HUES64 (cell line): ENCODE measurements at regions not wholly inside any gene's neighbourhood (a gene's known extent, or its start where the extent isn't known, plus 50 kb on each side); places are given as distances from the start of the nearest gene placed in this dataset.
"Not testable (repeated sequence)": the region's sequence is repeated elsewhere in the genome, so short reads cannot be mapped to it uniquely, and the experiment has no call there.

Experiments used
- H3K27ac ChIP-seq: 2 replicates; pipeline ENCODE4 v1.7.0; 2013; ENCODE audit warnings: low read depth, low read length, inconsistent platforms
- H3K27me3 ChIP-seq: 2 replicates; pipeline ENCODE4 v1.6.1; 2013; ENCODE audit warnings: mild to moderate bottlenecking, low read length; ENCODE audit not compliant: insufficient read depth
- H3K36me3 ChIP-seq: 2 replicates; pipeline ENCODE4 v1.6.1; 2013; ENCODE audit warnings: mild to moderate bottlenecking, low read length; ENCODE audit not compliant: insufficient read depth
- H3K4me1 ChIP-seq: 2 replicates; pipeline ENCODE4 v1.6.1; 2013; ENCODE audit warnings: mild to moderate bottlenecking, low read length, moderate library complexity; ENCODE audit not compliant: insufficient read depth
- H3K4me3 ChIP-seq: 2 replicates; pipeline ENCODE4 v1.5.1; 2013; ENCODE audit warnings: mild to moderate bottlenecking, low read length, moderate library complexity
- H3K9ac ChIP-seq: 2 replicates; pipeline ENCODE4 v1.6.1; 2013; ENCODE audit warnings: mild to moderate bottlenecking, low read depth, low read length
- H3K9me3 ChIP-seq: 2 replicates; pipeline ENCODE4 v1.6.1; 2013; ENCODE audit warnings: low read depth, low read length; ENCODE audit not compliant: insufficient read depth
- WGBS: fragments of 150-250, 120-280 bp; methylation state at CpG from one replicate; pipeline ENCODE4 v1.1.7; 2013; ENCODE audit warnings: missing lambda C conversion rate; 5-methylcytosine and 5-hydroxymethylcytosine counted together

DNA sequence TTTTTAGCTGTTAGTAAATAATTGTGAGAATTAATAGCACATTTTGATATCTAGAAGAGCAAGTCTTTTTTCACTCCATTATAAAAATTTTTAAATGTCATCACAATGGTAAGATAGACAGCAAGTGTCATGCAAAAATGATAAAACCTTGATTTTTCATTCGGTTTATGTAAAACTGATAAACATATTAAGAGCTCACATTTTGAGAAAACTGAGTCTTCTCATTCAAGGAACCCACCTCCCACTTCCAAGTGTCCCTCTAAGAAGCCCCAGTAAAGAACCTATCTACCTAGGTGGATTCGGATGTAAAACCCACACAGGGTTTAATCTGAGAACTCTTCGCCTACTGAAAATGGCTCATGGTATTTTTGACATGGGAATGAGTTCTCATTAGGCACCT lies 87.1 kb upstream of the CCDC180 start:
- H3K9ac ChIP-seq: peak overlapping the region; percentile 99
- WGBS: 20% methylated on average over 1 of the region's 3 CpGs
- H3K36me3 ChIP-seq, H3K9me3 ChIP-seq: not testable (repeated sequence)
- peak overlapping the region; percentile 98 for H3K27ac ChIP-seq
- peaks cover 13% of the 10 kb centered on the region for H3K4me1 ChIP-seq
- H3K27me3 ChIP-seq: peaks cover 29% of the 10 kb centered on the region
- peak overlapping the region; percentile 88 for H3K4me3 ChIP-seq

DNA sequence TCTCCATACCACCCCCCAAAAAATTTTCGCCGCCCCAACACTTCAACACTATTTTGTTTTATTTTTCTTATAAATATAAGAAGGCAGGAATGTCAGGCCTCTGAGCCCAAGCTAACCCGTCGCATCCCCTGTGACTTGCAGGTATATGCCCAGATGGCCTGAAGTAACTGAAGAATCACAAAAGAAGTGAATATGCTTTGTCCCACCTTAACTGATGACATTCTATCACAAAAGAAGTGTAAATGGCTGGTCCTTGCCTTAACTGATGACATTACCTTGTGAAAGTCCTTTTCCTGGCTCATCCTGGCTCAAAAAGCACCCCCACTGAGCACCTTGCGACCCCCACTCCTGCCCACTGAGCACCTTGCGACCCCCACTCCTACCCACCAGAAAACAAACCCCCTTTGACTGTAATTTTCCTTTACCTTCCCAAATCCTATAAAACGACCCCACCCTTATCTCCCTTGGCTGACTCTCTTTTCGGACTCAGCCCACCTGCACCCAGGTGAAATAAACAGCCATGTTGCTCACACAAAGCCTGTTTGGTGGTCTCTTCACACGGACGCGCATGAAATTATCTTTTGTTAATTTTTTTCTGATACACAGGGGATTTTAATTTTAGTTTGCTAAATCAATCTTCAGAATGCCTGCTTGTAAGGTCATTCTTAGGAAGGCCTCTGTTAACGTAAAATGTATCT lies 87.9 kb upstream of the CCDC180 start:
- Histone ChIP-seq H3K9ac (peak overlapping the region; percentile 99), H3K4me3 (peak overlapping the region; percentile 88), H3K27me3 (peaks cover 29% of the 10 kb centered on the region), H3K27ac (peak overlapping the region; percentile 98), H3K4me1 (peaks cover 13% of the 10 kb centered on the region)
- WGBS: 7% methylated on average over 10 of the region's 12 CpGs
- not testable (repeated sequence) for H3K36me3 ChIP-seq, H3K9me3 ChIP-seq

DNA sequence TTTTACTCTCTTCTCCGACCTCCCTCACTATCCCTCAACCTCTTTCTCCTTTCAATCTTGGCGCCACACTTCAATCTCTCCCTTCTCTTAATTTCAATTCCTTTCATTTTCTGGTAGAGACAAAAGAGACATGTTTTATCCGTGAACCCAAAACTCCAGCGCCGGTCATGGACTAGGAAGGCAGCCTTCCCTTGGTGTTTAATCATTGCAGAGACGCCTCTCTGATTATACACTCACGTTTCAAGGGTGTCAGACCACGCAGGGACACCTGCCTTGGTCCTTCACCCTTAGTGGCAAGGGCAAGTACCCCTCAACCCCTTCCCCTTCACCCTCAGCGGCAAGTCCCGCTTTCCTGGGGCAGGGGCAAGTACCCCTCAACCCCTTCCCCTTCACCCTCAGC lies 92.3 kb upstream of the CCDC180 start:
- H3K36me3 ChIP-seq: peaks cover 12% of the 10 kb centered on the region
- H3K27ac ChIP-seq: peak overlapping the region; percentile 24; the same call in 1 of the 2 replicates
- peak overlapping the region; percentile 56 for H3K4me3 ChIP-seq
- H3K9ac ChIP-seq: peak overlapping the region; percentile 80
- H3K4me1 ChIP-seq: peaks cover 16% of the 10 kb centered on the region
- H3K9me3 ChIP-seq, H3K27me3 ChIP-seq: not testable (repeated sequence)
- WGBS: 65% methylated on average over 8 of the region's 10 CpGs

DNA sequence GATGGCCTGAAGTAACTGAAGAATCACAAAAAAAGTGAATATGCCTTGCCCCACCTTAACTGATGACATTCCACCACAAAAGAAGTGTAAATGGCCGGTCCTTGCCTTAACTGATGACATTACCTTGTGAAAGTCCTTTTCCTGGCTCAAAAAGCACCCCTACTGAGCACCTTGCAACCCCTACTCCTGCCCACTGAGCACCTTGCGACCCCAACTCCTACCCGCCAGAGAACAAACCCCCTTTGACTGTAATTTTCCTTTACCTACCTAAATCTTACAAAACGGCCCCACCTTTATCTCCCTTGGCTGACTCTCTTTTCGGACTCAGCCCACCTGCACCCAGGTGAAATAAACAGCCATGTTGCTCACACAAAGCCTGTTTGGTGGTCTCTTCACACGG lies 92.9 kb upstream of the CCDC180 start:
- H3K4me1 ChIP-seq: peaks cover 12% of the 10 kb centered on the region
- not testable (repeated sequence) for H3K27me3 ChIP-seq, H3K9me3 ChIP-seq, H3K27ac ChIP-seq
- WGBS: 34% methylated on average over 6 of the region's 6 CpGs
- peaks cover 12% of the 10 kb centered on the region for H3K36me3 ChIP-seq
- H3K4me3 ChIP-seq: peak overlapping the region; percentile 56
- H3K9ac ChIP-seq: peak overlapping the region; percentile 80

DNA sequence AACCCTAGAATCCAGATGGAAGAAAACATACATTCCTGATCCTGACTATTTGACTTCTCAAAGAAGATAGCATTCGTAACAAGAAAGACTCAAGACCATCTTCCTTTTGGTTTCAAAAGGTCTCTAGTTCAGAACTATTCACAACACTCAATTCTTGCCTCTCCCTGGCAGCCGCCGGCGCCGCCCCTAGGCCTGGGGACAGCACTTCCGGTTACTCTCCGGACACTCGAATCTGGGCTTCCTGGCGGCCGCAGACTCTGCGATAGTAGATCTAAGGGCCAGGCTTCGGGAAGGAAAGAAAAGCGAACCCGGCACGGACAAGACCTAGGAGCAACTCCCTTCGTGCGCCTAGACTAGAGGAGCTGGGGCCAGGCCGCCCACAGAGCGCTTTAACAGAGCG lies 107.8 kb upstream of the CCDC180 start:
- Histone ChIP-seq H3K36me3 (peaks cover 55% of the 10 kb centered on the region), H3K9me3 (peaks cover 51% of the 10 kb centered on the region)
- H3K4me3 ChIP-seq, H3K9ac ChIP-seq, H3K27me3 ChIP-seq, H3K4me1 ChIP-seq, H3K27ac ChIP-seq: not testable (repeated sequence)
- 98% methylated on average over 13 of the region's 20 CpGs for WGBS

DNA sequence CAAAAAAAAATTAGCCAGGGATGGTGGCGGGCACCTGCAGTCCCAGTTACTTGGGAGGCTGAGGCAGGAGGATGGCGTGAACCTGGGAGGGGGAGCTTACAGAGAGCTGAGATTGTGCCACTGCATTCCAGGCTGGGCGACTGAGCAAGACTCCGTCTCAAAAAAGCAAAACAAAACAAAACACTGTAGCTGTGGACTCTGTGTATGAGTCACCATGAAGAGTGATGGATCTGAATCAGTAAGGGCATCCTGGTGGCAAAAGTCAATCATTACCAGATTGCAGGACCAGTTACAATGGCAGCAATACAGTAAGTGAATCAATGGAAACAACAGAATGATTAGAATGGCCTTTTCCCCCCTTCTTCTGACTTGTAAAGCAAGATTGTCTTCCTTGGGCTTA lies 113.7 kb upstream of the CCDC180 start:
- H3K9me3 ChIP-seq, H3K9ac ChIP-seq, H3K4me3 ChIP-seq, H3K27me3 ChIP-seq, H3K4me1 ChIP-seq, H3K27ac ChIP-seq: not testable (repeated sequence)
- H3K36me3 ChIP-seq: peaks cover 47% of the 10 kb centered on the region
- 89% methylated on average over 4 of the region's 4 CpGs for WGBS

DNA sequence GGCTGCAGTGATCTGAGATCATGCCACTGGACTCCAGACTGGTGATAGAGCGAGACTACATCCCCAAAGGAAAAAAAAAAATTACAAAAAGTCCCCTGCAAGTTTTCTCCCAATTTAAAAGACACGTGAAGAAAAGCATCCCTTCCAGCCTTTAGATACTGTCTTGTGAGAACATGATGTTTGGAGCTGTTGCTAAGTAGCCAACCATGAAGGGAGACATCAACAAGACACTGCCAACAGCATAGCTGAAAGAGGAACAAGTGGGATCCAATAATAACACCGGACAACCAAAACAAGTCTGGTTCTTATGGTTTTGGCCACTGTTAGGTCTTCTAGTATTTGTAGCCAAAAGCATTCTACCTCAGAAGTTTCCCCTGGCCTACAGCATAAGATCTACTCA lies 118.9 kb upstream of the CCDC180 start:
- Histone ChIP-seq H3K36me3 (peaks cover 85% of the 10 kb centered on the region), H3K9me3 (no peaks in the 10 kb centered on the region), H3K27ac (no peak overlapping the region), H3K9ac (no peak overlapping the region), H3K4me1 (0 out of 2 replicates have a peak, but pooled peaks cover 4% of the 10 kb centered on the region), H3K4me3 (no peak overlapping the region), H3K27me3 (no peaks in the 10 kb centered on the region)
- WGBS: 96% methylated on average over 3 of the region's 3 CpGs

DNA sequence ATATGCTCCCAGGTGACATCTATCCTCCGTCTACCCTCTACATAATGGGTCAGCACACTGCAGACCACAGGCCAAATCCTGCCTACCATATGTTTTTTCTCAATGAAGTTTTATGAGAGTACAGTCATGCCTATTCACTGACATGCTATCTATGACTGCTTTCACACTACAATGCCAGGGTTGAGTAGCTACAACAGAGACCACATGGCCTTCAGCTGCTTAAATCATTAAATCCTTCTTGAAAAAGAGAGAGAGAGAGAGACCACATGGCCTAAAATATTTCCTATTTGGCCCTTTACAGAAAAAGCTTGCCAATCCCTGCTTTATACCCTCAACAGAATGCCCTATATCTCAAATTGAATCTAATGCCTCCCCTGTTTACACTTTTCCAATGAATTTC lies 119.8 kb upstream of the CCDC180 start:
- H3K36me3 ChIP-seq: peaks cover 90% of the 10 kb centered on the region
- not testable (repeated sequence) for H3K9me3 ChIP-seq, H3K27ac ChIP-seq, H3K27me3 ChIP-seq, H3K4me1 ChIP-seq, H3K9ac ChIP-seq, H3K4me3 ChIP-seq
- WGBS: 96% methylated on average over 1 of the region's 1 CpG

DNA sequence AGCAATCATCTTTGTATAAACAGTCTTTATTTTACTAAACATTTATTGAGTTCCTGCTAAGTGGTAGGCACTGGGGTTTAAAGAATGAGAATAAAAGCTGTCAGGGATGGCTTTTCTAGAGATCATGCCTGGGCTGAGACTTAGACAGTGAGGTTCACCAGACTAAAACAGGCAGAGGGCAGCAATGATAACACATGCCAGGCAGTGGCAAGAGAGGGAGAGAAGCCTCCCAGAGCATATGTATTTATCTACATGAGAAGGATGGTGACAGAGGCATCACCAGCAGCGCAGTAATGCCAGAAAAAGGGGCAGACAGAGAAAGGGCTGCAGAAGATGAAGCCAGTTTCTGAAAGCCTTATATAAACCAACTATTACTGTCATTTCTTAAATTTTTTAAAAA lies 121.0 kb upstream of the CCDC180 start:
- H3K27me3 ChIP-seq: no peaks in the 10 kb centered on the region
- no peak overlapping the region for H3K4me3 ChIP-seq
- peaks cover 92% of the 10 kb centered on the region for H3K36me3 ChIP-seq
- no peak overlapping the region for H3K9ac ChIP-seq
- 100% methylated on average over 1 of the region's 1 CpG for WGBS
- no peaks in the 10 kb centered on the region for H3K4me1 ChIP-seq
- H3K27ac ChIP-seq: no peak overlapping the region
- H3K9me3 ChIP-seq: no peaks in the 10 kb centered on the region

DNA sequence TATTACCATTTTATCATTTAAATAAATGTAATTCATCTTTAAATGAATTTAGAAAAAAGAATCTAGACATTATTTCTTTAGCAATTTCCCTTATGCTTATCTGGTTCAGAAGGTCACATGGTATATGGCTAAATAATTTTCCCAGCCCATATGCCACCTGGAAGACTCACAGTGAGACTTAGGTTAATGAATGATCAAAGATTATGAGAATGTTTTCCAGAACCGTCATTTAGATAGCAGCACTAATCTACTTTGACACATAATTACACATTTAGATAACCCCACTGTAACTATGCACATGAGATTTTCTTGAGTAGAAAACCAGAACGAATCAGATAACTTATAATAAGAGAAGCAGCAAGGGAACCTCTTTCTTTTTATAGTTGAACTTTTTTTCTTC lies 124.9 kb upstream of the CCDC180 start:
- not testable (repeated sequence) for H3K9me3 ChIP-seq, H3K4me3 ChIP-seq, H3K4me1 ChIP-seq, H3K9ac ChIP-seq, H3K27me3 ChIP-seq, H3K27ac ChIP-seq
- 88% methylated on average over 1 of the region's 2 CpGs for WGBS
- H3K36me3 ChIP-seq: peaks cover 100% of the 10 kb centered on the region

DNA sequence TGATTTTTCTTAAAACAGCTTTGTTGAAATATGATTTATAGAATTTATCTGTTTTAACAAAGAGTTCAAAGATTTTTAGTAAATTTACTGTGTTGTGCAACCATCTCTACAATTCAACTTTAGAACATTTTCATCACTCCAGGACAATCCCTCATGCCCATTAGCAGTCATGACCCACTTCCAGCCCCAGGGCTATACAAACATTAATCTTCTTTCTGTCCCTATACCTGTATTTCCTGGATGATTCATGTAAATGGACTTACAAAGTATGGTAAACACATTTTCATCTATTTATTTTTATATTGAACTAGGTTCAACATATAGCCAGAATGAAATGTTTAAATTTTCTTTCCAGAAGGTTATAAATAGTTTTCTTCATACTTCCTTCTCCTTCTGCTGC lies 127.8 kb upstream of the CCDC180 start:
- no peaks in the 10 kb centered on the region for H3K9me3 ChIP-seq
- H3K4me1 ChIP-seq: no peaks in the 10 kb centered on the region
- no peak overlapping the region for H3K9ac ChIP-seq
- H3K36me3 ChIP-seq: peaks cover 98% of the 10 kb centered on the region
- no peak overlapping the region for H3K27ac ChIP-seq
- no peaks in the 10 kb centered on the region for H3K27me3 ChIP-seq
- no peak overlapping the region for H3K4me3 ChIP-seq

DNA sequence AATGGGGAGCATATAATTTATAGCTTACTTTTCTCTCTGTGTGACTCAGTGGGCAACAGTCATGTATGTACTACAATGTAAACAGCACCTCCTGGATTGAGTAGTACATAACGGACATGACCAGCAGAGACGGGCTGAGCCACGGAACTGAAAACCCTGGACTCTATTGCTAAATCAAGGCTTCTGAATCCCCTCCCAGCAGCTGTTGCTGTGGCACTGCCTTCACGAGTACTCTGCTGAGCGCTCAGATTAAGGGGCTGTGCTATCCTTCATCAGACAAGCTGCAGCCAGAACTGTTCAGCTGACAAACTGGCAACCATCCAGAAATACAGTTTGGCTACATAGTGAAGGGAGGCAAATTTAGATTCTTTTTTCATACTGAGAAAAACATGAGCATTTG lies 131.3 kb upstream of the CCDC180 start:
- Histone ChIP-seq H3K27me3 (no peaks in the 10 kb centered on the region), H3K4me1 (no peaks in the 10 kb centered on the region), H3K36me3 (peaks cover 80% of the 10 kb centered on the region), H3K9me3 (no peaks in the 10 kb centered on the region), H3K27ac (no peak overlapping the region), H3K4me3 (no peak overlapping the region), H3K9ac (no peak overlapping the region)
- WGBS: 95% methylated on average over 5 of the region's 5 CpGs
